Liver (tissue), 8 donors: ENCODE measurements at regions not wholly inside any gene's neighbourhood (a gene's known extent, or its start where the extent isn't known, plus 50 kb on each side); places are given as distances from the start of the nearest gene placed in this dataset.

Source experiments
- DNase-seq: peaks from one replicate; pipeline ENCODE4 v3.0.0-alpha.2; 2017; ENCODE audit warnings: low spot score
- H3K27ac ChIP-seq, 2 donors: one replicate each; pipeline ENCODE4 v1.7.0; 2013; ENCODE audit warnings: inconsistent platforms in 2 of 2, low read length in 2 of 2, control low read depth in 1 of 2, low read depth in 1 of 2, mild to moderate bottlenecking in 1 of 2
- H3K27me3 ChIP-seq, 4 donors: one replicate each; pipeline versions ENCODE4 v1.6.1 to v1.7.0; 2013; ENCODE audit warnings: low read length in 3 of 4, inconsistent platforms in 1 of 4, mild to moderate bottlenecking in 1 of 4, moderate library complexity in 1 of 4; ENCODE audit not compliant: control insufficient read depth in 4 of 4, insufficient read depth in 4 of 4
- H3K36me3 ChIP-seq, 4 donors: one replicate each; pipeline versions ENCODE4 v1.6.1 to v1.7.0; 2013; ENCODE audit warnings: low read length in 3 of 4, mild to moderate bottlenecking in 3 of 4, low read depth in 1 of 4, moderate library complexity in 1 of 4; ENCODE audit not compliant: control insufficient read depth in 4 of 4, insufficient read depth in 3 of 4
- H3K4me1 ChIP-seq, 4 donors: one replicate each; pipeline versions ENCODE4 v1.6.1 to v1.7.0; 2013; ENCODE audit warnings: low read length in 3 of 4, mild to moderate bottlenecking in 3 of 4, moderate library complexity in 1 of 4; ENCODE audit not compliant: control insufficient read depth in 4 of 4, insufficient read depth in 4 of 4
- H3K4me3 ChIP-seq, 3 donors: one replicate each; pipeline versions ENCODE4 v1.6.1 to v1.7.0; 2013; ENCODE audit warnings: low read length in 3 of 3, control low read depth in 1 of 3, low read depth in 1 of 3, mild to moderate bottlenecking in 1 of 3
- H3K9ac ChIP-seq, 2 donors: one replicate each; pipeline ENCODE4 v1.7.0; 2013; ENCODE audit warnings: low read length in 2 of 2, mild to moderate bottlenecking in 2 of 2, moderate library complexity in 2 of 2, control low read depth in 1 of 2, low read depth in 1 of 2
- H3K9me3 ChIP-seq, 4 donors: one replicate each; pipeline versions ENCODE4 v1.6.1 to v1.7.0; 2013; ENCODE audit warnings: low read length in 3 of 4; ENCODE audit not compliant: control insufficient read depth in 4 of 4
- CTCF ChIP-seq: fragments of 150-350 bp; IDR thresholded peaks from 2 replicates; pipeline ENCODE4 v1.5.1; 2017; ENCODE audit warnings: improper control_type of control experiment, low read depth, low read length; ENCODE audit not compliant: missing input control
- EGR1 ChIP-seq, 2 donors: IDR thresholded peaks; 2 replicates each; pipeline ENCODE4 v1.6.1; 2016 to 2018; ENCODE audit warnings: antibody characterized with exemption in 2 of 2, low read depth in 2 of 2
- FOXA1 ChIP-seq: IDR thresholded peaks from 2 replicates; pipeline ENCODE4 v1.6.1; 2016; ENCODE audit warnings: antibody characterized with exemption
- GABPA ChIP-seq, 2 donors: IDR thresholded peaks in 1 of 2; conservative IDR thresholded peaks in 1 of 2; 2 replicates each; pipeline ENCODE4 v1.6.1; 2016; ENCODE audit warnings: antibody characterized with exemption in 2 of 2, mild to moderate bottlenecking in 1 of 2, moderate library complexity in 1 of 2
- HNF4A ChIP-seq, 2 donors: conservative IDR thresholded peaks; 2 replicates each; pipeline ENCODE4 v1.6.1; 2016; ENCODE audit warnings: antibody characterized with exemption in 2 of 2, mild to moderate bottlenecking in 2 of 2
- HNF4G ChIP-seq: IDR thresholded peaks from 2 replicates; pipeline ENCODE4 v1.6.1; 2016; ENCODE audit warnings: antibody characterized with exemption
- JUND ChIP-seq, 2 donors: IDR thresholded peaks; 2 replicates each; pipeline ENCODE4 v1.6.1; 2016; ENCODE audit warnings: antibody characterized with exemption in 2 of 2
- MAX ChIP-seq: IDR thresholded peaks from 2 replicates; pipeline ENCODE4 v1.6.1; 2016; ENCODE audit warnings: antibody characterized with exemption
- REST ChIP-seq: IDR thresholded peaks from 2 replicates; pipeline ENCODE4 v1.6.1; 2016; ENCODE audit warnings: antibody characterized with exemption, mild to moderate bottlenecking
- RXRA ChIP-seq, 2 donors: IDR thresholded peaks; 2 replicates each; pipeline ENCODE4 v1.6.1; 2017 to 2018; ENCODE audit warnings: antibody characterized with exemption in 2 of 2, mild to moderate bottlenecking in 1 of 2
- SP1 ChIP-seq: IDR thresholded peaks from 2 replicates; pipeline ENCODE4 v1.6.1; 2018; ENCODE audit warnings: antibody characterized with exemption, mild to moderate bottlenecking
- TAF1 ChIP-seq: conservative IDR thresholded peaks from 2 replicates; pipeline ENCODE4 v1.6.1; 2016; ENCODE audit warnings: antibody characterized with exemption, mild to moderate bottlenecking
- ZBTB33 ChIP-seq: IDR thresholded peaks from 2 replicates; pipeline ENCODE4 v1.6.1; 2016; ENCODE audit warnings: antibody characterized with exemption
- WGBS: extraction: QIAGEN DNeasy Blood & Tissue Kit; methylation state at CpG from one replicate; pipeline ENCODE4 v1.1.7; 2013; 5-methylcytosine and 5-hydroxymethylcytosine counted together
- donor health status: healthy.
- donor health status: healthy.
- donor health status: healthy.
- donor health status: healthy.
- donor health status: healthy.

GRCh38 chr14:26026384-26026783, 571.4 kb downstream of the NOVA1 start:
- H3K4me3 ChIP-seq = no peak overlapping the region
- no peaks in the 10 kb centered on the region for H3K4me1 ChIP-seq
- 75% methylated on average over 3 of the region's 3 CpGs for WGBS
- TF ChIP-seq SP1 (no peak), MAX (no peak), ZBTB33 (no peak), JUND (IDR thresholded peaks at IDR 0.05) (no peak), TAF1 (no peak), HNF4A (conservative IDR thresholded peaks at IDR 0.05) (no peak), REST (no peak), CTCF (no peak)
- no peaks in the 10 kb centered on the region for H3K36me3 ChIP-seq
- DNase-seq = no peak
- H3K9ac ChIP-seq = no peak overlapping the region
- H3K27ac ChIP-seq = no peak overlapping the region
- no peaks in the 10 kb centered on the region for H3K9me3 ChIP-seq
- H3K27me3 ChIP-seq = no peaks in the 10 kb centered on the region

- H3K27me3 ChIP-seq = no peaks in the 10 kb centered on the region
- H3K4me1 ChIP-seq = no peaks in the 10 kb centered on the region
- no peak overlapping the region for H3K9ac ChIP-seq
- H3K4me3 ChIP-seq = no peak overlapping the region
- TF ChIP-seq MAX = no peak
- no peak for TF ChIP-seq HNF4A (conservative IDR thresholded peaks at IDR 0.05)
- TF ChIP-seq EGR1 (IDR thresholded peaks at IDR 0.05; ENCODE audit: low read depth in 2 of 2) = no peak
- TF ChIP-seq CTCF = no peak
- no peak for TF ChIP-seq FOXA1
- no peak for TF ChIP-seq ZBTB33
- TF ChIP-seq JUND (IDR thresholded peaks at IDR 0.05) = no peak
- no peak for TF ChIP-seq RXRA (IDR thresholded peaks at IDR 0.05)
- no peak for TF ChIP-seq REST
- no peak for TF ChIP-seq SP1
- no peak for TF ChIP-seq GABPA (IDR thresholded peaks at IDR 0.05 in 1 of 2, conservative IDR thresholded peaks at IDR 0.05 in 1 of 2)
- TF ChIP-seq HNF4G = no peak
- no peak for TF ChIP-seq TAF1
- DNase-seq = no peak
- WGBS = 72% methylated on average over 4 of the region's 4 CpGs
- no peak overlapping the region for H3K27ac ChIP-seq
- H3K36me3 ChIP-seq = no peaks in the 10 kb centered on the region
- H3K9me3 ChIP-seq = no peaks in the 10 kb centered on the region
These were observed 573.9 kb downstream of the NOVA1 start for GRCh38 chr14:26023967-26024366.
